ENCODE measurements at regions not wholly inside any gene's neighbourhood (a gene's known extent, or its start where the extent isn't known, plus 50 kb on each side); places are given as distances from the start of the nearest gene placed in this dataset.

- DNase-seq (ENCODE audit: low read depth): no peak
Measured at GRCh38 chr3:39748763-39749162, 60.6 kb upstream of the MYRIP start.

- no peak for DNase-seq (ENCODE audit: low read depth)
Measured at GRCh38 chr3:39750712-39751111, 58.7 kb upstream of the MYRIP start.

GRCh38 chr3:39751286-39751685, 58.1 kb upstream of the MYRIP start:
- no peak for DNase-seq (ENCODE audit: low read depth)

GRCh38 chr3:39752019-39752637, 57.3 kb upstream of the MYRIP start:
- no peak for DNase-seq (ENCODE audit: low read depth)

GRCh38 chr3:39752751-39753150, 56.7 kb upstream of the MYRIP start:
- DNase-seq (ENCODE audit: low read depth): no peak

- no peak for DNase-seq (ENCODE audit: low read depth)
Measured at GRCh38 chr3:39753391-39753790, 56.0 kb upstream of the MYRIP start.

GRCh38 chr3:39754549-39754948, 54.9 kb upstream of the MYRIP start:
- no peak for DNase-seq (ENCODE audit: low read depth)

GRCh38 chr3:39755100-39755499, 54.3 kb upstream of the MYRIP start:
- no peak for DNase-seq (ENCODE audit: low read depth)

- DNase-seq (ENCODE audit: low read depth): peak; percentile 2
Measured at GRCh38 chr3:39757307-39757706, 52.1 kb upstream of the MYRIP start.

All from M059J (cell line).